Hepatocyte (in vitro differentiated cells): ENCODE measurements at regions not wholly inside any gene's neighbourhood (a gene's known extent, or its start where the extent isn't known, plus 50 kb on each side); places are given as distances from the start of the nearest gene placed in this dataset.

Experiments used
- CTCF ChIP-seq: fragments of 200-600 bp; sonication (generic); IDR thresholded peaks from 2 replicates; pipeline ENCODE4 v1.5.1; 2016; ENCODE audit warnings: antibody characterized with exemption, mild to moderate bottlenecking; ENCODE audit not compliant: poor library complexity
- EZH2 ChIP-seq: fragments of 200-600 bp; sonication (generic); IDR thresholded peaks from 2 replicates; pipeline ENCODE4 v1.6.1; 2016; ENCODE audit warnings: antibody characterized with exemption, mild to moderate bottlenecking, borderline replicate concordance

GRCh38 chr16:5938607-5939006 lies 841.0 kb upstream of the EEF2KMT start:
- TF ChIP-seq CTCF (no peak), EZH2 (no peak)
